IMR-90 (cell line): ENCODE measurements at regions not wholly inside any gene's neighbourhood (a gene's known extent, or its start where the extent isn't known, plus 50 kb on each side); places are given as distances from the start of the nearest gene placed in this dataset.

Experiments
- BHLHE40 ChIP-seq: fragments of 150-350 bp; IDR thresholded peaks from 2 replicates; pipeline ENCODE4 v1.6.1; 2016; ENCODE audit warnings: mild to moderate bottlenecking, low read depth, low read length
- CHD1 ChIP-seq: IDR thresholded peaks from 2 replicates; pipeline ENCODE4 v1.6.1; 2012; ENCODE audit warnings: low read depth, low read length, improper control_type of control experiment
- CTCF ChIP-seq: conservative IDR thresholded peaks from 2 replicates; pipeline ENCODE4 v1.5.1; 2012; ENCODE audit warnings: mild to moderate bottlenecking, low read depth, low read length, improper control_type of control experiment
- ELK1 ChIP-seq: fragments of 150-350 bp; IDR thresholded peaks from 2 replicates; pipeline ENCODE4 v1.6.1; 2016; ENCODE audit warnings: low read depth, mild to moderate bottlenecking, low read length, moderate library complexity, borderline replicate concordance
- FOS ChIP-seq: fragments of 150-350 bp; IDR thresholded peaks from 2 replicates; pipeline ENCODE4 v1.6.1; 2016; ENCODE audit warnings: low read depth, low read length
- MAFK ChIP-seq: IDR thresholded peaks from 2 replicates; pipeline ENCODE4 v1.6.1; 2012; ENCODE audit warnings: low read depth, low read length, improper control_type of control experiment
- MAZ ChIP-seq: IDR thresholded peaks from 2 replicates; pipeline ENCODE4 v1.6.1; 2012; ENCODE audit warnings: low read depth, mild to moderate bottlenecking, low read length, improper control_type of control experiment, moderate library complexity, borderline replicate concordance
- MXI1 ChIP-seq: IDR thresholded peaks from 2 replicates; pipeline ENCODE4 v1.6.1; 2012; ENCODE audit warnings: low read depth, mild to moderate bottlenecking, low read length, moderate library complexity, borderline replicate concordance
- NFE2L2 ChIP-seq: fragments of 150-350 bp; IDR thresholded peaks from 2 replicates; pipeline ENCODE4 v1.6.1; 2016; ENCODE audit warnings: low read depth, mild to moderate bottlenecking, low read length
- POLR2A ChIP-seq: IDR thresholded peaks from 2 replicates; pipeline ENCODE4 v1.6.1; 2012; ENCODE audit warnings: mild to moderate bottlenecking, low read depth, low read length
- RAD21 ChIP-seq: IDR thresholded peaks from 2 replicates; pipeline ENCODE4 v1.6.1; 2012; ENCODE audit warnings: low read length, improper control_type of control experiment
- RCOR1 ChIP-seq: IDR thresholded peaks from 2 replicates; pipeline ENCODE4 v1.6.1; 2012; ENCODE audit warnings: mild to moderate bottlenecking, low read length, improper control_type of control experiment; ENCODE audit not compliant: insufficient replicate concordance
- SMC3 ChIP-seq: fragments of 150-350 bp; IDR thresholded peaks from 2 replicates; pipeline ENCODE4 v1.6.1; 2016; ENCODE audit warnings: low read depth, mild to moderate bottlenecking, antibody characterized with exemption, low read length, moderate library complexity
- USF2 ChIP-seq: fragments of 150-350 bp; IDR thresholded peaks from 2 replicates; pipeline ENCODE4 v1.6.1; 2017; ENCODE audit warnings: mild to moderate bottlenecking, antibody characterized with exemption, low read length, low read depth

GRCh38 chr18:73780218-73780617, 367.4 kb downstream of the FBXO15 start:
- TF ChIP-seq CTCF (no peak), ELK1 (no peak), POLR2A (no peak), USF2 (no peak), RAD21 (no peak), BHLHE40 (no peak), NFE2L2 (no peak), MAZ (no peak), MXI1 (no peak), SMC3 (no peak), MAFK (no peak), FOS (no peak), CHD1 (no peak), RCOR1 (no peak)
